ENCODE measurements at regions not wholly inside any gene's neighbourhood (a gene's known extent, or its start where the extent isn't known, plus 50 kb on each side); places are given as distances from the start of the nearest gene placed in this dataset.

- Histone ChIP-seq H3K4me3 (no peak overlapping the region), H3K9me3 (no peaks in the 10 kb centered on the region), H3K27ac (no peak overlapping the region), H3K4me1 (no peaks in the 10 kb centered on the region), H3K27me3 (no peaks in the 10 kb centered on the region), H3K36me3 (no peaks in the 10 kb centered on the region)
- ATAC-seq (ENCODE audit: low FRiP score in 2 of 2) (no peak), DNase-seq (peak; percentile 8 to 57)
- 78 to 79% methylated on average over 20 to 23 of the region's 23 CpGs for WGBS, 2 donors
- TF ChIP-seq, protein P1, sequence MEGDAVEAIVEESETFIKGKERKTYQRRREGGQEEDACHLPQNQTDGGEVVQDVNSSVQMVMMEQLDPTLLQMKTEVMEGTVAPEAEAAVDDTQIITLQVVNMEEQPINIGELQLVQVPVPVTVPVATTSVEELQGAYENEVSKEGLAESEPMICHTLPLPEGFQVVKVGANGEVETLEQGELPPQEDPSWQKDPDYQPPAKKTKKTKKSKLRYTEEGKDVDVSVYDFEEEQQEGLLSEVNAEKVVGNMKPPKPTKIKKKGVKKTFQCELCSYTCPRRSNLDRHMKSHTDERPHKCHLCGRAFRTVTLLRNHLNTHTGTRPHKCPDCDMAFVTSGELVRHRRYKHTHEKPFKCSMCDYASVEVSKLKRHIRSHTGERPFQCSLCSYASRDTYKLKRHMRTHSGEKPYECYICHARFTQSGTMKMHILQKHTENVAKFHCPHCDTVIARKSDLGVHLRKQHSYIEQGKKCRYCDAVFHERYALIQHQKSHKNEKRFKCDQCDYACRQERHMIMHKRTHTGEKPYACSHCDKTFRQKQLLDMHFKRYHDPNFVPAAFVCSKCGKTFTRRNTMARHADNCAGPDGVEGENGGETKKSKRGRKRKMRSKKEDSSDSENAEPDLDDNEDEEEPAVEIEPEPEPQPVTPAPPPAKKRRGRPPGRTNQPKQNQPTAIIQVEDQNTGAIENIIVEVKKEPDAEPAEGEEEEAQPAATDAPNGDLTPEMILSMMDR (IDR thresholded peaks at IDR 0.05) = no peak
- no peak for TF ChIP-seq EP300 (IDR thresholded peaks at IDR 0.05)
- no peak for TF ChIP-seq POLR2A (IDR thresholded peaks at IDR 0.05)
- TF ChIP-seq POLR2AphosphoS5 (IDR thresholded peaks at IDR 0.05) = no peak
Measured at GRCh38 chr4:8739820-8740665, 131.6 kb downstream of the HMX1 start.

DNA sequence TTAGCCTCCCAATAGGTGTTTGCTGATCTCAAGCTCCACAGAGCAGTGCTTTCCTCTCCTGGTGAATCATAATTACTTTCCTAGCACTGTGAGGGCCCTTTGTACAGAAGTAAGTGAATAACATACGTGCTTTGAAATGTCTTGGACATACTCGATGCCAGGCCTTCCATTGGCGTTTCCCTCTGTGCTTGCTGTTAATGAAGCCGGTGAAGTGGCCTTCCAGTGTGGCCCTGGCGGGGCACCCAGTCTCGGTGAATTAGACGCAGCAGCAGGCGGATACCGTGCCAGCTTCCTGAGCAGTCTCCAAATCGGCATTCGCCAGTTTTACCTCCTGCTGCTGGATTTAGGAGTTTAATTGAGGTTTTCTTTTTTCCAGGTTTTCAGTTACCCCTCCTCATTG lies 132.3 kb downstream of the HMX1 start:
- 88% methylated on average over 11 of the region's 11 CpGs for WGBS, 2 donors
- H3K27ac ChIP-seq = no peak overlapping the region
- no peak overlapping the region for H3K4me3 ChIP-seq
- ATAC-seq (ENCODE audit: low FRiP score in 2 of 2) (no peak), DNase-seq (peak in 1 of 2 donors; percentile 14)
- no peaks in the 10 kb centered on the region for H3K4me1 ChIP-seq
- no peaks in the 10 kb centered on the region for H3K27me3 ChIP-seq
- H3K9me3 ChIP-seq = no peaks in the 10 kb centered on the region
- TF ChIP-seq, protein P1 (IDR thresholded peaks at IDR 0.05) = no peak
- no peak for TF ChIP-seq EP300 (IDR thresholded peaks at IDR 0.05)
- TF ChIP-seq POLR2A (IDR thresholded peaks at IDR 0.05) = no peak
- TF ChIP-seq POLR2AphosphoS5 (IDR thresholded peaks at IDR 0.05) = no peak
- H3K36me3 ChIP-seq = no peaks in the 10 kb centered on the region

DNA sequence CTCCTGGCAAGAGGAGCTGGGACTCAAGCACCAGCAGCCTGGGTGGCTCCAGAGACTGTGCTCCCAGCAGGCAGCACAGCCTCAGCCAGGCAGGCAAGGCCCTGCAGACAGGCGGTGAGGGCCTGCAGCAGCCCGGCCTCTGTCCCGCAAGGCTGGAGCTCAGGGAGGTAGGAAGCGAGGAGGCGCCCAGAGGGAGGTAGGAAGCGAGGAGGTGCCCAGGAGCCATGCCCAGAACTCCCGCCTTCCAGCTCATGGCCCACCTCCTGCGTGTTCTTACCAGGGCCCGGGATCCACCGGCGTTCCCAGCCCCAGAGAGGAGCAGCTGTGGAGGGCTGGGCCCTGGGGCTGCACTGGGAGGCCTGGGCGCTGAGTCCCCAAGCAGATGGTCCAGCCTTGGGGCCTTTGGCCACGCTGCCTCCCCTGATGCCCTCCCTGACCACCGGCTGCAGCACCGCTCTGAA lies 133.1 kb downstream of the HMX1 start:
- Histone ChIP-seq H3K4me1 (no peaks in the 10 kb centered on the region), H3K4me3 (no peak overlapping the region), H3K27me3 (no peaks in the 10 kb centered on the region), H3K27ac (no peak overlapping the region), H3K9me3 (no peaks in the 10 kb centered on the region), H3K36me3 (no peaks in the 10 kb centered on the region)
- no peak for TF ChIP-seq POLR2AphosphoS5 (IDR thresholded peaks at IDR 0.05)
- 78 to 100% methylated on average over 4 to 10 of the region's 15 CpGs for WGBS, 2 donors
- ATAC-seq (ENCODE audit: low FRiP score in 2 of 2) (no peak), DNase-seq (peak; percentile 20 to 48)

DNA sequence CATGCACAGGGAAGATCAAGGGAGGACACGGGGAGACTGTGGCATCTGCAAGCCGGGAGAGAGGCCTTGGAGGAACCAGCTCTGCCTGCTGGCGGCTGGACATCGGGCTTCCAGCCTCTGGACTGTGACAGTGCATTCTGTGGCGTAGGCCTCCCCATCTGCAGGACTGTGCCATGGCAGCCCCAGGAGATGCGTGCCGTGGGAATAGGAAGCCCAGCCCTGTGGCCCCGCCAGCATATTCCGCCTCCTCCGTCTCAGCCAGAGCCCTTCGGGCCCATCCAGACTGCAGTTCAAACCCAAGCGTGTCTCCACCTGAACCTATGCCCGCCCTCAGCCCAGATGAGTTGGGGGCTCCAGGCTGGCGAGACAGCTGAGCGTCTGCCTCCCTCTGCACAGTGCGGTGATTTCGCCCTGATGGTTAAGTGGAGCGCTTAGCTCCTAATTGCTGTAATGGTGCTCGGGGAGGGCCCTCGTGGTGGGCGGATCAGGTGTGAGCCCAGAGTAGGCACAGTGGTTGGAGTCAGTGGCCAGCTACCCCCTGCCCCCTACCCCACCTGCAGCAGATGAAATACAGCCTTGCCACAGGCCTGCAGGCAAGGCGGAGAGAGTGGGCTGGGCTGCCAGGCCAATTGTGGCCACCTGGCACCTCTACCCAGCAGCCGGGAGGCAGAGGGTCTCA lies 133.9 kb downstream of the HMX1 start:
- ATAC-seq (ENCODE audit: low FRiP score in 2 of 2) = no peak
- Histone ChIP-seq H3K36me3 (no peaks in the 10 kb centered on the region), H3K4me3 (no peak overlapping the region), H3K4me1 (no peaks in the 10 kb centered on the region), H3K9me3 (no peaks in the 10 kb centered on the region), H3K27ac (no peak overlapping the region), H3K27me3 (no peaks in the 10 kb centered on the region)
- peak; percentile 16 to 46 for DNase-seq
- WGBS, 2 donors = 79 to 85% methylated on average over 9 to 23 of the region's 23 CpGs
- no peak for TF ChIP-seq POLR2A (IDR thresholded peaks at IDR 0.05)
- no peak for TF ChIP-seq EP300 (IDR thresholded peaks at IDR 0.05)
- TF ChIP-seq, protein P1 (IDR thresholded peaks at IDR 0.05) = no peak
- TF ChIP-seq POLR2AphosphoS5 (IDR thresholded peaks at IDR 0.05) = no peak

GRCh38 chr4:8737075-8737474 lies 134.6 kb downstream of the HMX1 start:
- Histone ChIP-seq H3K36me3 (no peaks in the 10 kb centered on the region), H3K4me1 (no peaks in the 10 kb centered on the region), H3K27ac (no peak overlapping the region), H3K4me3 (no peak overlapping the region), H3K27me3 (no peaks in the 10 kb centered on the region), H3K9me3 (no peaks in the 10 kb centered on the region)
- ATAC-seq (ENCODE audit: low FRiP score in 2 of 2) = no peak
- DNase-seq = no peak
- TF ChIP-seq, protein P1 (IDR thresholded peaks at IDR 0.05) = no peak
- TF ChIP-seq POLR2A (IDR thresholded peaks at IDR 0.05) = no peak
- no peak for TF ChIP-seq POLR2AphosphoS5 (IDR thresholded peaks at IDR 0.05)
- no peak for TF ChIP-seq EP300 (IDR thresholded peaks at IDR 0.05)
- WGBS, 2 donors = 86 to 92% methylated on average over 4 to 11 of the region's 11 CpGs

All from upper lobe of left lung (tissue), 6 donors.